ENCODE measurements at regions not wholly inside any gene's neighbourhood (a gene's known extent, or its start where the extent isn't known, plus 50 kb on each side); places are given as distances from the start of the nearest gene placed in this dataset.
"Not testable (repeated sequence)": the region's sequence is repeated elsewhere in the genome, so short reads cannot be mapped to it uniquely, and the experiment has no call there.

DNA sequence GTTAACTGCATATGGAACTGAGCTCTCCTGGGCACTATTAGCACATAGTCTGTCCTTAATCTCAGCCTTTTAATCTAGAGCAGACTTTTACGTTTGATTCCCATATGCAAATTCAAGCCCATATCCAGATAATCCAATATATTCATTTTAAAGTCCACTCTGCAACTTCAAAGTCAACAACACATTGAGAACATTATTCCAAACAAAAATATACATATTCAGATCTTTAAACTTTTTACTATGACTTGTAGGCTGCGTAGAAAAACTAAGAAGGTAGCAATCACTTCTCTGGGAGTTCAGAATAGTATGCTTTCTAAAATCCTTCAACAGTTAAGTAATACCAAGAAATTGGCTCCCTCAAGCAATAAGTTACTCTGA, 499.4 kb downstream of the SPATA31D1 start:
- intact Hi-C loops (cut with DNase I), result no loop called here
- DNase-seq, result no peak

DNA sequence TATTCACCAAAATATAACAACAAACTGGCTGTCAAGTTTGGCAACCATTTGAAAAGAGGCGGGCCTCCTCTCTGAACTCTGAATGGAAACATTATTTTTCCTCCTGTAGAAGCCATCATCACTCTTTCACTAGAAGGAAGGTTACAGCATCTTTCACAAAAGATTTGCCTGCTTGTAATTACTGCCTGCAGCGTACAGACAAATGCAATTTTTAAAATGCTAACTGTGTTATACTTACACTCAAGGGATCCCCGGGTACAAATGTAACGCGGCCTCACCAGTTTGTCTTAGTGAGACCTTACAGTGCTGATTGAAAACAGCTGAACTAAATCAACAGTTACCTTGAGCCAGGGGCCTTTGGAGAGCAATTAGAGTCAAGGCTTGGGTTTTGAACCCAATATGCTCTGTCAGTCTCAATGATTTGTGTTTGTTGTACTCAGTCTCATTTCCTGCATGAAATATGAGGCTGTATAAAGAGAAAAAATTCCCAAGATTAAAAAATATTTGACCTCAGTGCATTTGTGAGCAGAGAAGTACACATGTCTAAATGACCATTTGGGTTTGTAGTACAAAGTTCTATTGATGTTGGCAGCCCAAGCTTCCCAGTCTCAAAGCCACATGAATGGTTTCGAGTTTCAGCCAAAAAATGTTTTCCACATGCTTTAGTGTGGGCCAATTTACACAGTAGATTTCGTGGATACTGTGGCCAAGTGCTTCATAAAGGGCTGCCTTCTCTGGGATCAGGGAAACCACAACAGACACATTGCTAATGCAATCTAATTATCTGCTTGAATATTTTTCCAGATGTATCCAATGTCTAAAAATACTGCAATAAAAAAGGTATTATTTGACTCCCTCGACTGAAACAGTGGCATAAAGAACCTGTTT, 500.0 kb downstream of the SPATA31D1 start:
- no peak for DNase-seq
- intact Hi-C loops (cut with DNase I), result no loop called here

DNA sequence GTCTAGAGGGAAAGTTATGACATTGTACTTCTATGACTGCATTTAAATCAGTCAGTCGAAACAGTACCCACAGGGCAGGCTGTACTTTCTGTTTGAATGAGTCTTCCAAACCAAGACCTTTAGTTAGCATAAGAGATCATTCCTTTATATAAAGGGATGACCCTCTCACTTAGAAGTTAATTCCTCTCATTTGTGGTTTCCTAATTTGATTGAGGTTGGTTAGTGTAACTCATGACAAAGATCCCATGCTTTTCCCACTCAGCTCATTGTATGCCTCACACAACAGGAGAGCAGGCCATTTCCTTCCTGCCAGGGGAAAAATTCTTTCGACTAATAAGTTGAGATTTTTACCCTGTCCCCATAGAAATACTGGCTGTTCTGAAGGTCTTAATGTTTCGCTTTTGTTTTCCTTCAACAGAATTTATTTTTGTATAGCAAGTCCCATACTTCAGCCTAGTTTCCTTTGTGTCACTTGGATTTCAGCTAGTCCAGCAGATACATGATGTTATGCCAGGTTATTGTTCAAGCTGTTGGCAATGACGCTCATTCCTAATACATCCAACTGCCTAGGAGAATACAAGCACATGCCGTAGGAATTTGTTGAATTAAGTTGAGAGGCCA, 500.7 kb downstream of the SPATA31D1 start:
- DNase-seq, result no peak
- intact Hi-C loops (cut with DNase I), result no loop called here

DNA sequence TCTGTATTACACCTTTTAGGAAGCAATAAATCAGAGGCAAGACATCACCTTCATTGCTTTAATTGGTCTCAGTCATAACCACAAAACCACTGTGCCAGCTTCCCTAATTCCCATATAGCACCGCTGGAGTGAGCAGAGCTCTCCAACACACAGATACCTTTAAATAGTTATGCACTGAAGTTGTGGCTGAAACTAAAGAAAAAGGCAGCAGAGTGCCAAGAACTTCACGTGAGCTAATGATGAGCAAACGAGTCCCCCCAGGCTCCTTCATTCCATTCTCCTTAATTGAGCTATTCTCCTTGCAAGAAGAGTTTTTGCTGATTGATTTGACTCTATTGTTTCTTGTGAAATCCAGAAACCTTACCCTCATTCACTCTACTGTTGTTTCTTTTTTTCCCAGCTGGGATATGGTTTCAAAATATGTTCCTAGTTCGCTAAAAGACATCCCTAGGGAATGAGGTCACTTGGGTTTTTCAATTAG, 501.5 kb downstream of the SPATA31D1 start:
- intact Hi-C loops (cut with DNase I), result no loop called here

DNA sequence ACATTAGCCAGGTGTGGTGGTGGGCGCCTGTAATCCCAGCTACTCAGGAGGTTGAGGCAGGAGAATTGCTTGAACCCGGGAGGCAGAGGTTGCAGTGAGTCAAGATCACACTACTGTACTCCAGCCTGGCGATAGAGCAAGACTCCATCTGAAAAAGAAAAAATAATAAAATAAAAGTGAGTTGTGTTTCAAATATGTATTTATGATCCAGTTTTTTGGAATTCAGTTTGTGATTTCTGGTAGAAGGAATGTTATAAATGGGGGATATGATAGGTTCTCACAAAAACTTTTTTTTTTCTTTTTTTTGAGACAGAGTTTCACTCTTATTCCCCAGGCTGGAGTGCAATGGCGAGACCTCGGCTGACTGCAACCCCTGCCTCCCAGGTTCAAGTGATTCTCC, 502.2 kb downstream of the SPATA31D1 start:
- intact Hi-C loops (cut with DNase I); DNase-seq: not testable (repeated sequence)

More for the DNA sequence above, 501.5 kb downstream of the SPATA31D1 start:
- DNase-seq, result no peak

DNA sequence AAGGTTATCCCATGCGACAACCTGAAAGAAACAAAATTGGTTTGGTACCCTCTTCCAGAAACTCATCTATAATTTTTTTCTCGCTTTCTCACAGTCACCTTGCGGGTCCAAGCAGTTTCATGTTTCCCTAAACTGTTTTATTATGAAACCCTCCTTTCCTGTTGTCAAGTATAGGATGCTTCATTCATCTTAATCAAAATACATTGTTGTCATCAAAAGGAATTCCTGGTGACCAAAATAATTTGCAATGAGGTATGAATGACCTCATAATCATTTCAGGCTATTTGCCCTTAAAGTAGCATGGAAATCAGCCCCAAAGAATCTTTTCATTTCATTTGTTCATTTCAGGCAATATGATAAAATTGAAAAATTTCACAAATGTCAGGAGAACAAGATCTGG, 503.0 kb downstream of the SPATA31D1 start:
- intact Hi-C loops (cut with DNase I), result no loop called here

DNA sequence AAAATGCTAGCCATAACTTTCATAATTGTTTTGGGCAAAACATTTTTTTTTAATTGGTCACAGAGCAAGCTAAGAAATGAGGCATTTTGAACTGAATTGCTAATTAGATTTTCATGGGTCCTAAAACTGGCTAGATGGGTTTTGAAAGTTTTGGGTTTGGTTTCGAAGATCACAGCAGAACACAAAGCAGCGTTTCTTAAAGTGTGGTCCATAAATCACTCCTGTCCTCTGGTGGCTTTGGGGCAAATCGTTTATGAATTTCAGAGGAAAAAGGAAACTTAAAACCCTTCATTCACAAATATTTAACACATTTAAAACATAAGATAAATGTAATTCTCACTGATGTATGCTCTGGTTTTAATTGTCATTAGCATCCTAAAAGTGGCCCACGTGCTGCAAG, 503.7 kb downstream of the SPATA31D1 start:
- intact Hi-C loops (cut with DNase I), result no loop called here
- no peak for DNase-seq

More for the DNA sequence above, 503.0 kb downstream of the SPATA31D1 start:
- DNase-seq, result no peak

DNA sequence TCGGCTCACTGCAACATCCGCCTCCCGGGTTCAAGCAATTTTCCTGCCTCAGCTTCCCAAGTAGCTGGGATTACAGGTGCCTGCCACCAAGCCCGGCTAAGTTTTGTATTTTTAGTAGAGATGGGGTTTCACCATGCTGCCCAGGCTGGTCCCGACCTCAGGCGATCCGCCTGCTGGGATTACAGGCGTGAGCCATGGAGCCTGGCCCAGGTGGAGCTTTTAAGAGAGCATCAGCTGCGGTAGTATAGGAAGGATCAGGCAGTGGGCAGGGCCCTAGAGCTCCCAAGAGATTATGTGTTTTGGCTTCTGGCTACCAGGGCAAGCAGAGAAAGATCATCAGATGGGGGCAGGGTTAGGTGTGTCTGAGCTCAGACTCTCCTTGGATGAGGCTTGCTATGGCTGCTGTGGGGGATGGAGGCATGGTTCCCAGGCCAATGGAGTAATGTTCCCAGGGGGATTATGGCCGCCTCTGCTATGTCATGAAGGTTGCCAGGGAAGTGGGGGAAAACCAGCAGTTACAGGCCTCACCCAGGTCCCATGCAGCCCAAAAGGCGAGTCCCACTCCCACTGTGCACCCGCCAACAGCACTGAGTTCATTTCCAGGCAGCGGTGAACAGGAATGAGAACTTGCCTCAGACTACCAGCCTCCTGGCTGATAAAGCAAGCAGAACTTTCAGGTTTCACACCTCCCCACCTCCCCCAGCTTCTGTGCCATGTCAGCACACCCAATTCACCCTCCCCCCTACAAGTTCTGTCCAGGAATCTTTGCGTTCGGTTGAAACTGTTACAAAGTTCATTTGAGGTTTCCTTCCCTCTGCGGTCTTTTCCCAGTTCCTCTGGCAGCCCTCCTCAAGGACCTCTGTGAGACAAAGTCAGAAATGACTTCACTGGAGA, 507.6 kb downstream of the SPATA31D1 start:
- intact Hi-C loops (cut with DNase I), result no loop called here
- no peak for DNase-seq

DNA sequence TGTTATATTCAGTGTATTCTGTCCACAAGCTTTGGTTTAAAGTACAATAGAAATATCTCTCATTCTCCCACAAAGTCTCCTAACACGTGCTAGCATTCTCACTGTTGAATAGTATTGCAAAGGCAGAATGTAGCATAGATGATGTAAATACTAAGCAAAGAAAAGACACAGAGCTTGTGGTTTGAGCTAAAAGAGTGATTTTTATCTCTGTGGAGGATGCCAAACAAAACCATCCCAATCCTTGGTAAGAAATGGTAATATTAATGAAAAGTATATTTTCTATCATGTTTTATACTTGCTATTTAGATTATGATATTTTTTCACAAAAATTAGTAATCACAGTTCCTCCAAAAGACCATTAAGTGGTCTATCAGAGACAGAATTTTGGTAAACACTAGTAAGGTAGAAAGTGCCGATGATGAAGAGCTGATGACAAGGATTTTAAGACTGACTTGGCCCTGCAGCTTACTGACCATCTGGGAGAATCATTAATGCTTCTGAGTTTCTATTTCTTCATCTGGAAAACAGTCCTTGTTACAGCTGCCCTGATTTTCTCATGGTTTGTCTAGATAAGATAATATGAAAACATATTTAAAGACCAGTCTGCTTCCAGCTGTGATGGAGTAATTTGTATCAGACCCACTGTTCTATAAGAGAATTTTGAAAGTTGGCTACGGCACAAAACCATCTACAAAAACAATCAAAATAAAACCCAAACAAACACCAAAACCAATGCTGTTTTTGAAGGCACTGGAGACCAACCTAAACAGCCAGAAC, 510.2 kb downstream of the SPATA31D1 start:
- no peak for DNase-seq
- intact Hi-C loops (cut with DNase I), result no loop called here

DNA sequence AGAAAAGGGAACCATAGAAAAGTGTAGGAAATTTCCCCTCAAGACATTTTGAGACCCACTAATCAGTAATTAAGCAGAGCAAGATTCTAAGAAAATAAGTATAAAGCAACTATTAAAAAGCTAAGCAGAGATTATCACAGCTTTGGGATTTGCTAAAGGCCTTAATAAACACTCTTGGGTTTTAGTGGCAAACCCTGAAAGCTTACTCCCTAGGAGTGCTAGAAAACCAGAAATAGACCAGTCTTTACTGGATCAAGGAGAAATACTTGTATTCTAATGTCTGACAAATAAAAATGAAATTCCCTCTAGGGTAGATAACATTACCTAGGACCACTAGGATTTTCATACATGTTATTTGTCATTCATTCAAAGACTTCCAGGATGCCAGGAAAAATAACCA, 510.8 kb downstream of the SPATA31D1 start:
- DNase-seq, result no peak
- intact Hi-C loops (cut with DNase I), result no loop called here

DNA sequence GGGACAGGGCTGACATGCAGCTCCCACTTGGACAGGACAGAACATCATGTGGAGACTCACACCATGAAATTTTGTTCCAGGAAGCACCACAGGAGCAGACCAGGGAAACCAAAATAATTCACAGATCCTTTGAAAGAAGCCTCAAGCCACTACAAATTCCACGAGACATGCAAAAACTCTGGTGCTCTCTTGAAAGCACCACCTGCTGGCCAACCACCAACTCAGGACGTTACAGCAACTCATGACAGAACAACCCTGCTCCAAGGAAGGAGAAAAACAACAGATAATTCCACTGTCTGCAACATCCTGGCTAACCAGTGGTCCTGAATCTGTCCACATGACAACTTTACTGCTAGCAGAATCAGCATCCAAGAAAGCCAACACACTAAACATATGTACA, 516.0 kb downstream of the SPATA31D1 start:
- DNase-seq, result no peak
- intact Hi-C loops (cut with DNase I), result no loop called here

DNA sequence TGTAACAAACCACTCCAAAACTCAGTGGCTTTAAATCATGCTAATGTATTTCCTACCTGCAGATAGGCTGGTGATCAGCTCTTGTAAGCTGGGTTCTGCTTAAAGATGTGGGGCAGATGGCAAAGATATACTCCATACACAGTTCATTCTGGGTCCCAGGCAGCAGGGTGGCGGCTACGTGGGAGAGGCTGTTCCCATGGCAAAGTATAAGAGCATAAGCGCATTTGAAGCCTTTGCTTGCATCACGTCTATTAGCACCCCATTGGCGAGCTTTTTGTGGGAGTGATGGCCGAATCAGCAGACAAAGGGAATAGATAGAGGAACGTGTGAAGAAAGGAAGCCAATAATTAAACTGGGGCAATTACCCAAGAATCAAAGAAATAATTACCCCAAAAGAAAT, 523.1 kb downstream of the SPATA31D1 start:
- no peak for DNase-seq

DNA sequence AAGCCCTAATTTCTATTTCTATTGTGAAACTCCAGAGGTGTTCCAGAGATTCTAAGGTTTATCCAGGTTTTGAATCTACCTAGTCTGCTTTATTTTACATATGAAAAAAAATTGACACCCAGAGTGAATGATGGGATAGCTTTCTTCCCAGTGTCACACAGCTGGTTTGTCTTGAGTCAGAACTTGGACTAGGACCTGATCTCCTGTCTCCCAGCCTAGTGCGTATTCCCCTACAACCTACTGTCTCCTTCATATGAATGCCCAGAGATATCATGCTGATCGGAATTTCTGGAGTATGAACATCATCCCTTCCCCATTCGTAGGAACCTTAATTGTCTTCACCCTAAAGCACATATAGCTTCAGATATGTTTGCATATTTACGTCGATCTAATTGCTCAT, 524.2 kb downstream of the SPATA31D1 start:
- intact Hi-C loops (cut with DNase I), result no loop called here

More for the DNA sequence above, 523.1 kb downstream of the SPATA31D1 start:
- intact Hi-C loops (cut with DNase I), result no loop called here

DNA sequence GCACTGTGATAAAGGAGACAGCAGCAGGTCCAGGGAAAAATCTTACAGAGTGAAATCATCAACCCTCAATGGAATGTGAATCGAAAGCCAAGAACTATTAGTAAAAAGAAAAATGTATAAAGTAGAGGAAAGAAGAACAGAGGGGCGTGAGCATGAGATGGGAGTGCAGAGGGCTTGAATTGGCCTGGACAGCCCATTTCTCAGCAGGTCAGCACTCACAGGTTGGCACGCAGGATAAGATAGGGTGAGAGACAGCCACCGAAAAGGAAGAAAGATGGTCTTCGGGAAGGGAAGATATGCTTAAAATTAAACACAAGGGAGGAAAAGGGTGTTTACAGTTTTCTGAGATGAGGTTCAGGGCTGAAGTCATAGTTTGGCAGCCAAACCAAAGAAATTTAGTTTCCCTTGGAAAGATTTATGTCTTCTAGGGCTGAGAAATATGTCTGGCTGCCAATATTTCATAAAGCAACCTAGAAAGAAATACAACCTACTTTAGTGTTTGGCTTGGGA, 524.7 kb downstream of the SPATA31D1 start:
- intact Hi-C loops (cut with DNase I), result no loop called here
- no peak for DNase-seq

More for the DNA sequence above, 524.2 kb downstream of the SPATA31D1 start:
- DNase-seq, result no peak

DNA sequence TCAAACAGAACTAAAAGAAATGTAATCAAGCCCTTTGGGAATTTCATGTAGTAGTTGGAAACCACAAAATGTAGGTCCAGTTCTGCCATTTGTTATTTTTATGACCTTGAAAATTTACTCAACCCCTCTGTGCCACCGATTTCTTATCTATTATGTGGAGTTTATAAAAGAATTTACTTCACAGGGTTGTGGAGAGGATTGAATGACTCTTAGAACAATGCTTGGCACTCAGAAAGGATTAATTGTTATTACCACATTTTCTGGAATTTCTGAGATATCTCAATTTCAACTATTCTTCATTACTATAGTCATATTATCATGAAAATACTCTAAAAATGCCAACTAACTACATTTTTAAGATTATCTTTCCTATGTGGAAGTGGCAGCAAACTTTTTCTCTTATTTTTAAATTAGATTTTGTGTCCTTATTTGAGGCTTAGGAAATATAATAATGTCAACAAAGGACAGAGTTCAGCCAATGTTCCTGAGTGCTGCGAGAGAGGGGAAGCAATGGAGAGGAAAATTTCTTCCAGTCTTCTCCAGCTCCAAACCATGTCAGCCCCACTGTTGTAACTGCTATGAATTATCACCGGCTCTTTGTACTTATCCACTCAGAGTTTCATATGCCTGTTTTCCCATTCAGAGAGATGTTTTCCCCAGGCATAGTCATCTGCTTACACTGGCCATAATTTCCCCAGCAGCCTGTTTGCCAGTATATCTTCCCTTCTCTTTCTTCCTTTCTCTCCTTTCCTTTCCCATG, 525.6 kb downstream of the SPATA31D1 start:
- no peak for DNase-seq
- intact Hi-C loops (cut with DNase I), result no loop called here

DNA sequence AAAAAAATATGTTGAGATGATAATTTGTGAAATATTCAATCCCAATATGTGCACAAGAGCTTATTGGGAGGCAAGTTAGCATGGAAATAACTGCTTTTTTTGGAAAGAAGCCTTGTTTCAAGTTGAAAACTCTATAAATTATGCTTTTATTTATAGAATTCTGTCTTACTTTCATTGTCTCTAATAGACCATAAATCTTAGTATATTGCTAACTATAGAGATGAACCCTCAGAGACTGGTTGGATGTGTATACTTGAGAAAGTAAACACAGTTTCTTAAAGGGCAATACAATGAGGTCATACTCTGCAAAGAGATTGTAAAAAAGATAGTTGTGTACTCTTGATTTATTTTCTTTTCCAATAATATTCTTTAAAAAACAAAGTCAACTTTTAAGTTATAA, 530.3 kb downstream of the SPATA31D1 start:
- intact Hi-C loops (cut with DNase I), result no loop called here

DNA sequence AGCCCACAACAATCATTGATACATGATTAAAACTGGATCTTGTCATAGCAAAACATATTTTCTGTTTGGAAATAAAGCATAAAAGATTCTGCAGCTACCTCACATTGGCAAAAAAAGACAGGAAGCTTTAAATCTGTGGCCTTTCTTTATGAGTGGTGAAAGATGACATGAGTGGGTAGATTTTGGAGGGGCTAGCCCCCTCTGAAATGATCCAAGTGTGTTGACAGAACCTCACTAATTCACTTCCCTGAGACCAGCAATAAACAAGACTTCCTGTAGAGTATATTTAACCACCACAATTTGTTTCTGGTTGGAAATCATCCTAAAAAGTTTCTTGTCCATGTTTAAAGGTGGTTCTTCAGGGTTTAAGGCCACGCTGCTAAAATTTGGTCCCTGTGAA, 530.8 kb downstream of the SPATA31D1 start:
- intact Hi-C loops (cut with DNase I), result no loop called here

More for the DNA sequence above, 530.3 kb downstream of the SPATA31D1 start:
- DNase-seq, result no peak

DNA sequence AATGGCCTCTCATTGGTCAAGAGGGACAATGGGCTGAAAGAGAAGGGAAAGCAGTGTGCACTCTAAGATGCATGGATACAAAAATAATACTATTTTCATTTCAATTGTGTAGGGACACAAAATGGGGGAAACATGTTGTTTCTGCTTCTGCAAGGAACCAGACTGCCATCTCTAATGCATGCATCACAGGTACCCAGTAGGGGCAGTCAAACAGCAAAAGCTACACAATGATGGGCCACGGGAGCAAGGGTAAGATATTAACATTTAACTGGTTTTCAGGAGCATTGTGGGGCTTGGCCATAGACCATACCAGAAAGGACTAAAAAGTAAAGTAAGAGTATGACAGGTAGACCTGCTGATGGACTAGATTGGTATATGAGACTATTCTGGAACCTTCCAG, 535.8 kb downstream of the SPATA31D1 start:
- intact Hi-C loops (cut with DNase I), result no loop called here
- DNase-seq, result no peak

More for the DNA sequence above, 530.8 kb downstream of the SPATA31D1 start:
- DNase-seq, result no peak

DNA sequence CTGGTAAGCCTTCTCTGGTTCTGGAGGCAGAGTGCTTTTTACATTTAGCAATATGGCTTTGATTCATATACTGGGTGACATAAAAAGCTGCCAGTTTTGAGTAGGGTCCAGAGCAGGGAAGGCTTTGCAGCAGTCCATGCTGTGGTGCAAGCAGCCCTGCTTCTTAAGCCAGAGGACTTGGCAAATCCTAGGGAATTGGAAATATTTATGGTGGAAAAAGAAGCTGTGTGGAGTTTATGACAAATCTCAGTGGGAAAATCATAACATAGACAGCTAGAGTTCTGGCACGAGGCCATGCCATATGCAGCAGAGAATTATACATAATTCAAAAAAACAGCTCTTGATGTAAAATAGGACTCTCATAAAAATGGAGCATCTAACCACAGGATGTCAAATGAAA, 536.4 kb downstream of the RASEF start:
- intact Hi-C loops (cut with DNase I), result no loop called here
- peak in 8 of 10 donors; percentile 8 to 74 (median 39) for DNase-seq

All from posterior cingulate gyrus (tissue), 11 donors.